Skeletal muscle cell (primary cell): ENCODE measurements at regions not wholly inside any gene's neighbourhood (a gene's known extent, or its start where the extent isn't known, plus 50 kb on each side); places are given as distances from the start of the nearest gene placed in this dataset.

ENCODE experiments used
- DNase-seq: peaks from one replicate; pipeline ENCODE4 v3.0.0-alpha.2; 2010; ENCODE audit warnings: low read depth
- H3K4me3 ChIP-seq: 2 replicates; pipeline ENCODE4 v1.5.1; 2011; ENCODE audit warnings: low read depth, mild to moderate bottlenecking, control low read depth, low read length, moderate library complexity

DNA sequence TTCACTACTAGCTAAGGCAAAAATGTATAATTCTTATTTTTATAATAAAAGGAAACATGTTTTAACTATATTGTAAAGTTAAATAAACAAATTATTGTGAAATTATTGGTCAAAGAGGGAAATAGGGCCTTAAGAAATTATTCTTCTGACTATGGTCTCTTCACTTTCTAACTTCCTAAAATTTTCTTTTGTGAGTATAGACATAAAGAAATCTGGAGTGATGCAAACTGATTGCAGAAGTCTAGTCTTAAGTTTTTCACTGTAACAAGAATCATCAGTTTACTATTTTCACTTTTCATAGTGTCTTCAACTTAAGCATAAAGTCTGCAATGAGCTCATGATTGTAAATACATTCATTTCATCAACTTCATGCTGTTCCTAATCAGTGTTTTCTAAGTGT lies 525.4 kb downstream of the TFEC start:
- no peak for DNase-seq
- H3K4me3 ChIP-seq, result no peak overlapping the region

- H3K4me3 ChIP-seq, result no peak overlapping the region
- DNase-seq, result no peak
Measured at GRCh38 chr7:115499956-115500355, 530.6 kb downstream of the TFEC start.

DNA sequence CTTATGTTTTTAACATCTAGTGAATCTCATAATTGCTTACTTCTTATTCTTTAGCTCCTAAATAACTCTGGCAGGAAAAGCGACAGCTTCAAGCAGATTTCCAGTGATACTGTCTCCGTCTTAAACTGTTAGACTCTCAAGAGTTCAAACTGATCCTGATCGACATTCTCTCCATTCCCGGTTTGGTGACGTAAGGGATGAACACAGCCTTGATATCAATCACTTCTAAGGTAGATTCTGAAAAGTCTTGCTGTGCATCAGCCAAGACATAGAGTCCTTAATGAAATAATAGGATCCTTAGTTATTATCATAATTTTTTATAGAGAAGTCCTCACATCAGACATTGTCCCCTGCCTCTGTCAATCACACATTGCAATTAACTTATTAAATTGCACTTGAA lies 534.6 kb downstream of the TFEC start:
- no peak overlapping the region for H3K4me3 ChIP-seq
- DNase-seq, result no peak

DNA sequence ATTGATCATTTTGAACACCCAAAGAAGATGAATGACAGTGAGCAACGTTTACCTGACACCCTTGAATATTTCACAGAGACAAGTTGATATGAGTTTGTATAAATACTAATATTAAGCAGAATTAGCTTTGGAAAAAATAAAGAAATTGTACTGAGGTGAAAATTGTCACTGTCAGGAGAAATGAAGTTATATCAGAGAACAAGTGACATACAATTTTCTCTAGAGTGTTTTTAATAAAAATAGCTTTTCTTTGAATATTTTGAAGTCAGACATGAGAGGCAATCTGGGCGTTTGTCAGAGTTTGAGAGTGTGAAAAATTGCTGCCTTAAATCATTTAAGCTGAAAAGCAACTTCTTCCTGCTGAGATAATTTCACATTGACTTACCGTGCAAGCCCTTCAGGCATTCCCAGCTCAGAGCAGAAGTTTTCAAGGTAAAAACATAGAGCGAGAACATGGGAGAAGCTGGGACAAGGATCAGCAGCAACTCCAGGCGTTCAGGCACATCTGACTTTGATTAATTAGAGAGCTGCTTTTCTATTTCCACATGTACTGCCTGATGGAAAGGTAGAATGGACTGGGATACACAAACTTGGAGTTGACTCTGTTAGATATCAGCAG lies 535.9 kb downstream of the TFEC start:
- no peak for DNase-seq
- no peak overlapping the region for H3K4me3 ChIP-seq

- no peak overlapping the region for H3K4me3 ChIP-seq
- DNase-seq, result no peak
Measured at GRCh38 chr7:115493381-115493780, 537.2 kb downstream of the TFEC start.

GRCh38 chr7:115491744-115492380 lies 538.7 kb downstream of the TFEC start:
- no peak for DNase-seq
- no peak overlapping the region for H3K4me3 ChIP-seq

- DNase-seq, result no peak
Measured at GRCh38 chr7:115479448-115479847, 551.1 kb downstream of the TFEC start.

DNA sequence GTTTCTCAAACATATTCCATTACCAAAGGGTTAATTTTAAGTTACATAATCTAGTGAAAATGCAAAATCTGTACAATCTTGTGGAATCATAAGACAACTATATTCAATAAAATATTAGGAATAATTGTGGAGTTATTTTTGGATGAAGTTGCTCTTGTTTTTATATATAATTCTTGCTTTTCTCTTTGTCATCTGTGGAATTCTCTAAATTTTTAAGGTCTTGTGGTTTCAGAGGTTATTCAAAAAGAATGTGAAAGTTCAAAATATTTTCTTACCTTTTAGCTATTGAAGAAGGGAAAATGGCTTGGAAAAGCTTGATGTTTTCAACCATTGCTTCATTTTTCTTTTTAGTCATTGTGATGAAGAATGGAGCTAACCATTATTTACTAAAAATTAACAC lies 552.1 kb downstream of the TFEC start:
- DNase-seq, result no peak
- H3K4me3 ChIP-seq, result no peak overlapping the region

More at GRCh38 chr7:115479448-115479847, 551.1 kb downstream of the TFEC start:
- H3K4me3 ChIP-seq, result no peak overlapping the region

- no peak for DNase-seq
- H3K4me3 ChIP-seq, result peak overlapping the region; percentile 44
Measured at GRCh38 chr7:115477193-115477651, 553.3 kb downstream of the TFEC start.

GRCh38 chr7:115476671-115477181 lies 553.8 kb downstream of the TFEC start:
- H3K4me3 ChIP-seq, result peak overlapping the region; percentile 44
- no peak for DNase-seq

DNA sequence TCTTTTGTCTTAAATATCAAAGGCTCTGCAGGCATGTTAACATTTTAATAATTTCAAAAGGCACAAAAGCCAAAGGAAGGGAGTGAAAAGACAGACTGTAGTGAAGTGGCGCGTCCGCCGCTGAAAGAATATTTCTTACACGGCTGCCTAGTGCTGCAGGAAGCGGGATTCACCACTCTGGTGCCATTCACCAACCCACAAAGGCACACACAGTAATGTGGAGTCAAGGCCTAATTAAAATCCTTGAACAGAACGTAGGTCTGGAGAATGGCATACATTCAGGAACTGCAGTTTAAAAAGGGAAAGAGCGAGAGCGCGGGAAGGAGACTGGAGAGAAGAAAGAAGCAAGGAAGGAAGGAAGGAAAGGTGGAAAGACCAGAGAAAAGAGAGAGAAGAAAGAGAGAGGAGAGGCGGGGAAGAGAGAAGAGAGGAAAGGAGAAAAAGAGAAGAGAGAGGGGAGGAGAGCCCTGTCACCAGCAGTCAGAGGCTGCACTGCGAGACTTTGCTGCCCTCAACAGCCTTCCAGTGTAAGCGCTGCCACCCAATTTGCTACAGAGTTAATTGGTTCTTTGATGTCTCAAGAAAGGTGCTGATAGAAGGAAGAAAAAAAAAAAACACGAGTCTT lies 554.0 kb downstream of the MDFIC start:
- no peak overlapping the region for H3K4me3 ChIP-seq
- DNase-seq, result no peak

- DNase-seq, result no peak
- H3K4me3 ChIP-seq, result no peak overlapping the region
Measured at GRCh38 chr7:115475206-115475605, 553.3 kb downstream of the MDFIC start.

DNA sequence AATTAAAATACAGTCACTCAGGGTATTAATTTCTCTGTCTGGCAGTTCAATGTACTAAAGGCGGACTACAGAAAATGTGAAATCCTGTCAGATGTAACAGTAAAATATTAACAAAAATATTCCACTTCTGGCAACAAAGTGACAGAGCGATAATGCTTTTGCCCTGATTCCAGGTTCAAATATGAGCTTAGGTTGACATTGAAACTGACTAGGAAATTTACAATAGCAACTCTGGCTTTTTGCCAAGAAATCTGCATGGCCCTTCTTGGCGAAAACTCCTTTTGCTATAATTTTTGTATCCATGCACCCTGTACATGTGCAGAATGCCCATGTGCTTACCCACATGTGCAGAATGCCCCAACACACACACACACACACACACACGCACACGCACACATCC lies 552.2 kb downstream of the MDFIC start:
- no peak for DNase-seq
- H3K4me3 ChIP-seq, result no peak overlapping the region

- no peak for DNase-seq
- H3K4me3 ChIP-seq, result no peak overlapping the region
Measured at GRCh38 chr7:115471891-115472290, 550.0 kb downstream of the MDFIC start.

DNA sequence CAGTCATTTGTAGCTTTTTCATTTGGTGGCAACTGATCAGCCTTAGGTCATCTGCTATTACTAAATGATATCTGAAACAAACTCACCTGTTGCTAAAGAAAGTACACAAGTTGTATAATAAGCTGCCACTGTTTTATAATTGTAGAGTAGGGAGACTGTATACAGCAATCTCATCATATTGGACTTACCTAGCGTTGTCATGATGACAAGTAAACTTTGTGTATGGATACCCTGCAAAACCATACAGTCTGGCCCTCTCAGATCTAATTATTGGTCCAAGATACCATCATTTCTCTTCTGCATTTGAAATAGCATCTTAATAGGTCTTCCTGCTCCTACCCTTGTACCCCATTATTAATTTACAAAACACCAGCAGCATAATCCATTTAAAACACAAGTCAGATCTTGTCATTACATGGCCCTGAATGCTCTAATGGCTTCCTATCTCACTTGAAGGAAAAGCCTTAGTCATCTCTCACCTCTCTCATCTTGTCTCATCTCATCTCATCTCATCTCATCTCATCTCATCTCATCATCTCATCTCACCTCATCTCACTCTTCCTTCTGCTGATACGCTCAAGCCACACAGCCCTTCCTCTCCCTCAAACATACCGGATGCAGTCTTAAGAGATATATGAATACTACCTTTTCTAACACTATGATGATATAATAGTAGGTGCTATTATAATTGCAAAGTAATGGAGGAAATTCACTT lies 540.6 kb downstream of the MDFIC start:
- no peak overlapping the region for H3K4me3 ChIP-seq
- no peak for DNase-seq

DNA sequence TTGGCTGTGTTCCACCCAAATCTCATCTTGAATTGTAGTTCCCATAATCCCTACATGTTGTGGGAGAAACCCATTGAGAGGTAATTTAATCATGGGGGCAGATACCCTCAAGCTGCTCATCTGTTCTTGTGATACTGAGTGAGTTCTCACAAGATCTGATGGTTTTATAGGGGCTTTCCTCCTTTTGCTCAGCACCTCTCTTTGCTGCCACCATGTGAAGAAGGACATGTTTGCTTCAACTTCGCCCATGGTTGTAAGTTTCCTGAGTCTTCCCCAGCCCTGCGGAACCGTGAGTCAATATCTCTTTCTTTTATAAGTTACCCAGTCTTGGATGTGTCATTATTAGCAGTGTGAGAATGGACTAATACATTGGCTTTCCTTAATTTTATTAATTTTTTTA lies 527.8 kb downstream of the MDFIC start:
- no peak for DNase-seq
- H3K4me3 ChIP-seq, result no peak overlapping the region

GRCh38 chr7:115447495-115447894 lies 525.6 kb downstream of the MDFIC start:
- DNase-seq, result no peak

DNA sequence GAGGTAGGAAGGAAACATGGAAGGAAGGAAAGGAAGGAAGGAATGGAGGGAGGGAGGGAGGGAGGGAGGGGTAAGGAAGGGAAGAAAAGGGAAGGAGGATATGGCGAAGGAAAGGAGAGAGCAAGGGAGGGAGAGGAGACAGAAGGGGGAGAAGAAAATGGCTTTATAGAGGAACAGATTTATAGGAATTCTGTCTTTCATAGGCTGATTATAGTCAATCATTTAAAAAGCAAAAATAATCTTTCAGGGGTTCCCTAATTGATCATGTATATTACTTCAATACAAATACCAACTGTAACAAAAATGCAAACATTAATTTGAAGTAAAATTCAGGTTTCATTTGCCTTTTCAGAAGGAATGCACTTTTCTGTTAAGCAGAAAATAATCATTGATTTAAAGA lies 519.1 kb downstream of the MDFIC start:
- no peak for DNase-seq

More at GRCh38 chr7:115447495-115447894, 525.6 kb downstream of the MDFIC start:
- H3K4me3 ChIP-seq, result no peak overlapping the region

GRCh38 chr7:115435178-115435577 lies 513.3 kb downstream of the MDFIC start:
- DNase-seq, result no peak
- no peak overlapping the region for H3K4me3 ChIP-seq

More for the DNA sequence above, 519.1 kb downstream of the MDFIC start:
- no peak overlapping the region for H3K4me3 ChIP-seq

DNA sequence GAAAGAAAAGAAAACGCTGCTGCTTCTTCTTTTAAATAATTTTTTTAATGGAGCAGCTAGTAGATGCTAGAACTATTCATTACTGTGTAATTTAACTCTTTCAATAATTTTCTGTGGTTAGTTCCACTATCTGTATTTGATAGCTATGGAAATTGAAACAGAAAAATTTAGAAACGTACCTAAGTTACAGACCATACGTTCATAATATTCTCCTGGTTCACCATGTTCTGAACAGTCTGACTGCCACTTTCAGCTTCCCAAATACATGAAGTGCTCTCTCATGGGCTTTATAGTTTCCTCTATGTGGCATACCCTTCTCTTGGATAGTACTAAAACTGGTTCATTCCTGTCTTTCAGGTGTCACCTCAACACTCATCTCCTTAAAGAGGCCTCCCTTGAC lies 508.0 kb downstream of the MDFIC start:
- H3K4me3 ChIP-seq, result no peak overlapping the region
- DNase-seq, result no peak
